ENCODE measurements at regions not wholly inside any gene's neighbourhood (a gene's known extent, or its start where the extent isn't known, plus 50 kb on each side); places are given as distances from the start of the nearest gene placed in this dataset.
"Not testable (repeated sequence)": the region's sequence is repeated elsewhere in the genome, so short reads cannot be mapped to it uniquely, and the experiment has no call there.

DNA sequence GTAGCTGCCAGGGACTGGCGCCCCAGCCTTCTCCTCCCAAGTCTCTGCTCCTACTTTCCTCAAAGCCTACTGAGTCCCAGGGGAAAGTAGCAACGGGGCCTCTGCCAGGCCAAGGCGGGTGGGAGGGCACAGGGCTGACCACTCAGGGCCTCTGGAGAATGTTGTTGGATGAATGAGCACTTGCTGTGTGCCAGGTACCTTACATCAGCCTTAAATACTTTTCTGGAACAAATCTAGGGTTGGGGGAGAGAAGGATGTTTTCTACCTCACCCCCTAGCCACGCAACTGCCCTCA lies 119.3 kb upstream of the ZBTB40 start:
- DNase-seq (ENCODE audit: low read depth) = no peak

GRCh38 chr1:22332795-22333499 lies 118.7 kb upstream of the ZBTB40 start:
- DNase-seq (ENCODE audit: low read depth) = no peak

GRCh38 chr1:22333516-22334121 lies 118.0 kb upstream of the ZBTB40 start:
- DNase-seq (ENCODE audit: low read depth) = no peak

DNA sequence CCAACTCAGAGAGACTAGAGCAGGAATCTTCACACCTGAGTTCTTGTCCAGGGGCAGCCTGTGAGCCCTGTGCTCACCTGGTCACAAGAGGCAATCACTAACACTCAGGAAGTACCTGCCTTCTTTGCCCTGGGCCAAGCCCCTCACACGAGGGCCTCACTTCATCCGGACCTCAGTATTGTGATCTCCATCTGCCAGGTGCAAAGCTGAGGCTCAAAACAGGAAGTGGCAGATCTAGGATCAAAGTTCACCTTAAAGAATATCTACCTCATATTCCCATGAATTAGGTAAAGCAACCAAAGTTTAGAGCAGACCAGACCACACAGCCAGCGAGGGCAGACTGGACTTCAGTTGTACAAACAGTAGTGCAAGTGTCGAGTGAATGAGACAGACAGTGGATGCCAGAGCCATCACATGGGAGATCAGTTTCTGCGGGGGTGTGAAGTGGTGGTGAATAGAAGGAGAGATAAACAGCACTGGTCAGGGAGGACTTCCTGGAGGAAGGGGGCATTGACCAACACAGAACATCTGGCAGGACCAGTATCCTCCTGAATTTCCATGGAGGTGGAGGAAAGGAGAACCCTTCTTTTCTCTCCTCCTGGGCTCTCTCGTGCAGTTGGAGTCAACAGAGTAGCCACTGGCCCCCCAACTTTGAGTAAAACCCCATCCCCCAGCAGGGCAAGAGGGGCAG lies 116.6 kb upstream of the ZBTB40 start:
- DNase-seq (ENCODE audit: low read depth) = no peak

- not testable (repeated sequence) for DNase-seq (ENCODE audit: low read depth)
Observed at GRCh38 chr1:22336274-22336673, 115.4 kb upstream of the ZBTB40 start.

DNA sequence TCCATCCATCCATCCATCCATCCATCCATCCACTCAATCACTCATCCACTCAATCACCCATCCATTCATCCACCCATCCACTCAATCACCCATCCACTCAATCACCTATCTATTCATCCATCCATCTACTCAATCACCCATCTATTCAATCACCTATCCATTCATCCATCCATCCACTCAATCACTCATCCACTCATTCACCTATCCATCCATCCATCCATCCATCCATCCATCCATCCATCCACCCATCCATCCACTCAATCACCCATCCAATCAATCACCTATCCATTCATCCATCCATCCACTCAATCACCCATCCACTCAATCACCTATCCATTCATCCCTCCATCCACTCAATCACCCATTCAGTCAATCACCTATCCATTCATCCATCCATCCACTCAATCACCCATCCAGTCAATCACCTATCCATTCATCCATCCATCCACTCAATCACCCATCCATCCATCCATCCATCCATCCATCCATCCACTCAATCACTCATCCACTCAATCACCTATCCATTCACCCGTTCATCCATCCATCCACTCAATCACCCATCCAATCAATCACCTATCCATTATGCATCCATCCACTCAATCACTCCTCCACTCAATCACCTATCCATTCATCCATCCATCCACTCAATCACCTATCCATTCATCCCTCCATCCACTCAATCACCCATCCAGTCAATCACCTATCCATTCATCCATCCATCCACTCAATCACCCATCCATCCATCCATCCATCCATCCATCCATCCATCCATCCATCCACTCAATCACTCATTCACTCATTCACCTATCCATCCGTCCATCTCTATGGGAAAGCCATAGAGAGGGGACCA lies 114.7 kb upstream of the ZBTB40 start:
- DNase-seq (ENCODE audit: low read depth) = not testable (repeated sequence)

DNA sequence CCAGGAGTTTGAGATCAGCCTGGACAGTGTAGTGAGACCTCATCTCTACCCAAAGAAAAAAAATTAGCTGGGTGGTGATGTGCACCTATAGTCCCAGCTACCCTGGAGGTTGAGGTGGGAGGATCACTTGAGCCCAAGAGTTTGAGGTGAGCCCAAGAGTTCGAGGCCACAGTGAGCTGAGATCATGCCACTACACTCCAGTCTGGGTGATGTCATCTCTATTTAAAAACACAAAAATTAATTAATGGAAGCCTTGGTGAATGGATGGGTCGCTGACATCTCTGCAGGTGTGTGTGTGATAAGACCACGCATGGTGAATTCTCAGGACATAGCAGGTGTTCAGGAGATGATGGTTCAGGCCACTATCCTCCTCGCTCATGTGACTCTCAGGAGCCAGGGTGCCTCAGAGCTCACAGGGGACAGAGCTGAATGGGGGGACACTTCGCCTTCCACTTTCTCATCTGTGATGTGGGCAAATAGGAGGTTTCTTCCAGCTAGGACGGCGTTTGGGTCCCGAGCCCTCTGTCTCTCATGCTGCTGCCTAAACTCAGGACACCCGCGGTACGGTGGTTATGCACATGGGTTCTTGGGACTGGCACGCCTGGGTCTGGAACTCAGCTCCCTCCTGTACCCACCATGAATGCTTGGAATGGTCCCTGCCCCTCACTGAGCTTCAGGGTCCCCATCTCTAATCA lies 113.4 kb upstream of the ZBTB40 start:
- DNase-seq (ENCODE audit: low read depth) = no peak

DNA sequence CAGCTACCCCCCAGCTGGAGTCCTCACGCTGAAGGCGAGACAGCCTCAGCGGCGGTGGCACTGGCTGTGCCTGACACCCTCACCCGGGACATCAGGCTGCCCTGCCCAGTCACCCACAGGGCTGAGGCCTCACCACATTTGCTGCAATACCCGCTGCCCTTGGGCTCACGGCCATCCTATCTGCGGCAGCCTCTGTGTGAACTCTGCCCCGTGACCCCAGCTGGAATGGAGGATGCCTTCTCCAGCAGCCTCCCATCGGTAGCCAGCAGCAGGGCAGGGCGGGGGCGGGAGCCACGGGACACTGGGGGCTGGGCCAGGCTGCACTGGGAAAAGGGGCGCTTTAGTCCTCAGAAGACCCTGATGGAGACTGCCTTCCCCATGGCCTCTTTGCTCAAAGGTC lies 112.4 kb upstream of the ZBTB40 start:
- DNase-seq (ENCODE audit: low read depth) = no peak

GRCh38 chr1:22340066-22340465 lies 111.6 kb upstream of the ZBTB40 start:
- DNase-seq (ENCODE audit: low read depth) = no peak

- DNase-seq (ENCODE audit: low read depth) = no peak
Observed at GRCh38 chr1:22340873-22341272, 110.8 kb upstream of the ZBTB40 start.

- no peak for DNase-seq (ENCODE audit: low read depth)
Observed at GRCh38 chr1:22341791-22342605, 109.7 kb upstream of the ZBTB40 start.

GRCh38 chr1:22342734-22343191 lies 108.9 kb upstream of the ZBTB40 start:
- no peak for DNase-seq (ENCODE audit: low read depth)

- DNase-seq (ENCODE audit: low read depth) = no peak
Observed at GRCh38 chr1:22343456-22344328, 108.0 kb upstream of the ZBTB40 start.

DNA sequence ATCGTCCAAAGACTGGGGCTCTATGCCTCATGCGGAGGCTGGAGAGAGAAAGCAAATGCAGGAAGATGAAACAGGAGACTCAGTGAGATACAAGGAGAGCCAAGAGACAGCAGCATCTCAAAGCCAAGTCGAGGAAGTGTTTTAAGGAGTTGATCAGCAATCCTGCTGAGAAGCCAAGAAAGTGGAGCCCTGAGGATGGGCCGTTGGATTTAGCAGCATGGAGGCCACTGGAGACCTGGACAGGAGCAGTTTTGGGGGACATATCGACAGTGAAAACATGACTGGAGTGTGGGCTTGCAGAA lies 107.4 kb upstream of the ZBTB40 start:
- DNase-seq (ENCODE audit: low read depth) = no peak

DNA sequence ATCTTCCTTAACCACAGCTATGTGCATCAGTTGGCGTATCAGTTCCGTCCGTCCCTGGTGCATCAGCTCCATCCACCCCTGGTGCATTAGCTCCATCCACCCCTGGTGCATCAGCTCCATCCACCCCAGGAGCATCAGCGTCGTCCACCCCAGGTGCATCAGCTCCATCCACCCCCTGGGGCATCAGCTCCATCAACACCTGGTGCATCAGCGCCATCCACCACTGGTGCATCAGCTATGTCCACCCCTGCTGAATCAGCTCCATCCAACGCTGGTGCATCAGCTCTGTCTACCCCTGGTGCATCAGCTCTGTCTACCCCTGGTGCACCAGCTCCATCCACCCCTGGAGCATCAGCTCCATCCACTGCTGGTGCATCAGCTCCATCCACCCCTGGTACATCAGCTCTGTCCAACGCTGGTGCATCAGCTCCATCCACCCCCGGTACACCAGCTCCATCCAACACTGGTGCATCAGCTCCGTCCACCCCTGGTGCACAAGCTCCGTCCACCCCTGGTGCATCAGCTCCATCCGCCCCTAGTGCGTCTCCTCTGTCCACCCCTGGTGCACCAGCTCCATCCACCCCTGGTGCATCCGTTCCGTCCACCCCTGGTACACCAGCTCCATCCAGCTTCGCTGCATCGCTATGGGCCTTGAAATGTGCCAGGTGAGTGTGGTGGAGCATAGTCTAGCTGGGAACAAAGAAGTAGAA lies 106.6 kb upstream of the ZBTB40 start:
- no peak for DNase-seq (ENCODE audit: low read depth)

- DNase-seq (ENCODE audit: low read depth) = no peak
Observed at GRCh38 chr1:22347854-22348760, 103.5 kb upstream of the ZBTB40 start.

DNA sequence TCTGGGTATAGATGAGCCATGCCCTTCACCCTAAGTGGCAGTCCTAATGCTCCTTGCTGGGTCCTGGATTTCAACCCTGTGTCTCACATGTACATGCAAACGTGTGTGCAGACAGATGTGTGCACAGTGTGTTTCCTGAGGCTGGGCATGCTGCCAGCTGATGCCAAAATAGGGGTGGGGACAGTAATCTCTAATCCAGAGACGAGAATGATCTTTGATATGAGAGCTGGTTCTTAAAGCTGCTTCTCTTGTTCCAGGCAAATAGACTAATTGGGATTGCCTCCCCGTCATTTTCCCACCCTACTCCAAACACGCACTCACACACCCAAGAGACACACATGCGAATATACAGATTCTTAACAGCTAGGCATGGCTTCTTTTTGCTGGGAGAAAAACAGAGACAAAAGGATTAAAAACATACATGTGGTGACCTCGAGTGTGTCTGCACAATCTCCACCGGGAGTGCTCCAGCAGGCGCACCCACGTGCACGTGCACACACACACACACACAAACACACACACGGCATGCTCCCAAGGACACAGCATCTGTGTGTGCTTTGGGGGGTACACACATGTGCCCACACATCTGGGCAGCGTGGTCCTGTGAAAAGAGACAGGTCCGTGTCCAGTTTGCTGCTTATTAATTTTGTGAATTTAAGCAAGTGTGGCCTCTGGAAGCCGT lies 102.1 kb upstream of the ZBTB40 start:
- DNase-seq (ENCODE audit: low read depth) = no peak
